ENCODE measurements at regions not wholly inside any gene's neighbourhood (a gene's known extent, or its start where the extent isn't known, plus 50 kb on each side); places are given as distances from the start of the nearest gene placed in this dataset.

GRCh38 chr6:125480571-125480970 lies 178.8 kb upstream of the HDDC2 start:
- DNase-seq (ENCODE audit: low spot score): no peak
- intact Hi-C loops (cut with DNase I): no loop called here

- intact Hi-C loops (cut with DNase I): no loop called here
- no peak for DNase-seq (ENCODE audit: low spot score)
Observed at GRCh38 chr6:125481056-125481455, 179.3 kb upstream of the HDDC2 start.

GRCh38 chr6:125485757-125486156 lies 184.0 kb upstream of the HDDC2 start:
- intact Hi-C loops (cut with DNase I): no loop called here
- no peak for DNase-seq (ENCODE audit: low spot score)

- intact Hi-C loops (cut with DNase I): no loop called here
- DNase-seq (ENCODE audit: low spot score): no peak
Observed at GRCh38 chr6:125486881-125487280, 185.1 kb upstream of the HDDC2 start.

GRCh38 chr6:125489579-125490285 lies 188.0 kb upstream of the HDDC2 start:
- no peak for DNase-seq (ENCODE audit: low spot score)
- intact Hi-C loops (cut with DNase I): no loop called here

GRCh38 chr6:125491860-125492618 lies 190.3 kb upstream of the HDDC2 start:
- no peak for DNase-seq (ENCODE audit: low spot score)
- intact Hi-C loops (cut with DNase I): no loop called here

- DNase-seq (ENCODE audit: low spot score): no peak
- intact Hi-C loops (cut with DNase I): no loop called here
Observed at GRCh38 chr6:125498606-125499005, 196.8 kb upstream of the HDDC2 start.

- DNase-seq (ENCODE audit: low spot score): no peak
- intact Hi-C loops (cut with DNase I): no loop called here
Observed at GRCh38 chr6:125499535-125499934, 197.8 kb upstream of the HDDC2 start.

- DNase-seq (ENCODE audit: low spot score): no peak
- intact Hi-C loops (cut with DNase I): no loop called here
Observed at GRCh38 chr6:125503181-125503580, 201.4 kb upstream of the HDDC2 start.

- DNase-seq (ENCODE audit: low spot score): no peak
- intact Hi-C loops (cut with DNase I): no loop called here
Observed at GRCh38 chr6:125507987-125508655, 206.4 kb upstream of the HDDC2 start.

- intact Hi-C loops (cut with DNase I): no loop called here
- no peak for DNase-seq (ENCODE audit: low spot score)
Observed at GRCh38 chr6:125508793-125509192, 207.0 kb upstream of the HDDC2 start.

GRCh38 chr6:125509477-125509876 lies 207.7 kb upstream of the HDDC2 start:
- intact Hi-C loops (cut with DNase I): no loop called here
- no peak for DNase-seq (ENCODE audit: low spot score)

- intact Hi-C loops (cut with DNase I): no loop called here
- DNase-seq (ENCODE audit: low spot score): no peak
Observed at GRCh38 chr6:125510405-125510804, 208.6 kb upstream of the HDDC2 start.

- intact Hi-C loops (cut with DNase I): no loop called here
- no peak for DNase-seq (ENCODE audit: low spot score)
Observed at GRCh38 chr6:125511809-125512396, 210.1 kb upstream of the HDDC2 start.

- intact Hi-C loops (cut with DNase I): no loop called here
Observed at GRCh38 chr6:125512621-125513020, 210.9 kb upstream of the HDDC2 start.

GRCh38 chr6:125513978-125514377 lies 212.2 kb upstream of the HDDC2 start:
- intact Hi-C loops (cut with DNase I): no loop called here

More at GRCh38 chr6:125512621-125513020, 210.9 kb upstream of the HDDC2 start:
- DNase-seq (ENCODE audit: low spot score): no peak

GRCh38 chr6:125516644-125517043 lies 214.9 kb upstream of the HDDC2 start:
- intact Hi-C loops (cut with DNase I): loop anchor here in 1 of 2 donors (2.0 kb wide), 1 partner anchor 50 kb away; no protein-coding TSS in a partner anchor
- DNase-seq (ENCODE audit: low spot score): no peak

More at GRCh38 chr6:125513978-125514377, 212.2 kb upstream of the HDDC2 start:
- no peak for DNase-seq (ENCODE audit: low spot score)

GRCh38 chr6:125519367-125519766 lies 217.6 kb upstream of the HDDC2 start:
- intact Hi-C loops (cut with DNase I): no loop called here
- no peak for DNase-seq (ENCODE audit: low spot score)

GRCh38 chr6:125524356-125524755 lies 222.6 kb upstream of the HDDC2 start:
- no peak for DNase-seq (ENCODE audit: low spot score)
- intact Hi-C loops (cut with DNase I): no loop called here
